Gastroesophageal sphincter (tissue), 3 donors: ENCODE measurements at regions not wholly inside any gene's neighbourhood (a gene's known extent, or its start where the extent isn't known, plus 50 kb on each side); places are given as distances from the start of the nearest gene placed in this dataset.

Experiments used
- POLR2A ChIP-seq, 2 donors: fragments of 450-650 bp; IDR thresholded peaks; one replicate each; pipeline ENCODE4 v1.6.1; 2017; ENCODE audit warnings: antibody characterized with exemption in 2 of 2, mild to moderate bottlenecking in 2 of 2, moderate library complexity in 1 of 2
- POLR2AphosphoS5 ChIP-seq: sonication (generic); formaldehyde crosslinking; IDR thresholded peaks from one replicate; pipeline ENCODE4 v1.6.1; 2017; ENCODE audit warnings: antibody characterized with exemption
- TF ChIP-seq, protein P1 (sequence below), 4 experiments: fragments of 200-600 bp in 2 of 4; fragments of 450-650 bp in 2 of 4; sonication (generic) in 1 of 4; IDR thresholded peaks; one replicate each; pipeline ENCODE4 v1.5.1; 2017 to 2019; ENCODE audit warnings: antibody characterized with exemption in 4 of 4, mild to moderate bottlenecking in 2 of 4, moderate library complexity in 2 of 4

DNA sequence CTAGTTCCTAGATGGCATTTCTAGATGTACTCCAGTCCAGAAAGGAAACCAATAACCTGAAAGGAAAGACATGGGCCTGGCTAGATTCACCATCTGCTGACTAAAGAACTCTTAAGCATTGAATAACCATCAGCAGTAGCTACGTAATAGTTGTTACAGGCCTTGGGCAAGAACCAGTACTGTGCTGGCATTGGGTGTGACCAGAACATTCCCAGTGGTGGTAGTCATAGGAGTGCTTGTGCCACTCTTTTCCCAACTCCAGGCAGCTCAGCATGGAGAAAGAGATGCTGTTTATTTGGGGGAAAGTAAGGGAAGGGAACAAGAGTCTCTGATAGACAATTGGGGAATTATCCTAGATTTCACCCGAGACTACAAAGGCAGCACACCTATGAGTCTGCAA is 333.3 kb downstream of the SLC16A7 start:
- no peak for TF ChIP-seq POLR2AphosphoS5
- TF ChIP-seq, protein P1, sequence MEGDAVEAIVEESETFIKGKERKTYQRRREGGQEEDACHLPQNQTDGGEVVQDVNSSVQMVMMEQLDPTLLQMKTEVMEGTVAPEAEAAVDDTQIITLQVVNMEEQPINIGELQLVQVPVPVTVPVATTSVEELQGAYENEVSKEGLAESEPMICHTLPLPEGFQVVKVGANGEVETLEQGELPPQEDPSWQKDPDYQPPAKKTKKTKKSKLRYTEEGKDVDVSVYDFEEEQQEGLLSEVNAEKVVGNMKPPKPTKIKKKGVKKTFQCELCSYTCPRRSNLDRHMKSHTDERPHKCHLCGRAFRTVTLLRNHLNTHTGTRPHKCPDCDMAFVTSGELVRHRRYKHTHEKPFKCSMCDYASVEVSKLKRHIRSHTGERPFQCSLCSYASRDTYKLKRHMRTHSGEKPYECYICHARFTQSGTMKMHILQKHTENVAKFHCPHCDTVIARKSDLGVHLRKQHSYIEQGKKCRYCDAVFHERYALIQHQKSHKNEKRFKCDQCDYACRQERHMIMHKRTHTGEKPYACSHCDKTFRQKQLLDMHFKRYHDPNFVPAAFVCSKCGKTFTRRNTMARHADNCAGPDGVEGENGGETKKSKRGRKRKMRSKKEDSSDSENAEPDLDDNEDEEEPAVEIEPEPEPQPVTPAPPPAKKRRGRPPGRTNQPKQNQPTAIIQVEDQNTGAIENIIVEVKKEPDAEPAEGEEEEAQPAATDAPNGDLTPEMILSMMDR (IDR thresholded peaks at IDR 0.05) = no peak
- TF ChIP-seq POLR2A (IDR thresholded peaks at IDR 0.05) = no peak
